GM23248 (cell line): ENCODE measurements at regions not wholly inside any gene's neighbourhood (a gene's known extent, or its start where the extent isn't known, plus 50 kb on each side); places are given as distances from the start of the nearest gene placed in this dataset.
"Not testable (repeated sequence)": the region's sequence is repeated elsewhere in the genome, so short reads cannot be mapped to it uniquely, and the experiment has no call there.

Experiments
- DNase-seq: peaks from one replicate; pipeline ENCODE4 v3.0.0-alpha.2; 2015
- H2AFZ ChIP-seq: fragments of 200-600 bp; sonication (generic); 2 replicates; pipeline ENCODE4 v1.6.1; 2016; ENCODE audit warnings: antibody characterized with exemption
- H3F3A ChIP-seq: fragments of 200-600 bp; sonication (generic); 2 replicates; pipeline ENCODE4 v1.6.1; 2016; ENCODE audit warnings: mild to moderate bottlenecking, antibody characterized with exemption, mixed run types; ENCODE audit not compliant: insufficient read depth
- H3K27ac ChIP-seq: fragments of 200-600 bp; sonication (generic); 2 replicates; pipeline ENCODE4 v1.5.1; 2016; ENCODE audit warnings: mild to moderate bottlenecking
- H3K27me3 ChIP-seq: fragments of 200-600 bp; sonication (generic); replicated peaks from 2 replicates; pipeline ENCODE4 v1.6.1; 2016; ENCODE audit warnings: mild to moderate bottlenecking; ENCODE audit not compliant: insufficient read depth
- H3K36me3 ChIP-seq: fragments of 200-600 bp; sonication (generic); 2 replicates; pipeline ENCODE4 v1.6.1; 2016; ENCODE audit warnings: low read depth, mild to moderate bottlenecking
- H3K4me1 ChIP-seq: fragments of 200-600 bp; sonication (generic); 2 replicates; pipeline ENCODE4 v1.6.1; 2016; ENCODE audit warnings: mild to moderate bottlenecking; ENCODE audit not compliant: insufficient read depth
- H3K4me2 ChIP-seq: fragments of 200-600 bp; sonication (generic); one replicate; pipeline ENCODE4 v1.6.1; 2016; ENCODE audit warnings: mild to moderate bottlenecking; ENCODE audit not compliant: unreplicated experiment
- H3K4me3 ChIP-seq: fragments of 200-600 bp; sonication (generic); 2 replicates; pipeline ENCODE4 v1.5.1; 2016; ENCODE audit warnings: mild to moderate bottlenecking
- H3K79me2 ChIP-seq: fragments of 200-600 bp; sonication (generic); 2 replicates; pipeline ENCODE4 v1.6.1; 2016; ENCODE audit warnings: mild to moderate bottlenecking; ENCODE audit not compliant: insufficient read depth
- H3K9ac ChIP-seq: fragments of 200-600 bp; sonication (generic); 2 replicates; pipeline ENCODE4 v1.6.1; 2016; ENCODE audit warnings: mild to moderate bottlenecking
- H3K9me2 ChIP-seq: fragments of 200-600 bp; sonication (generic); 2 replicates; pipeline ENCODE4 v1.6.1; 2016; ENCODE audit warnings: mixed run types, mild to moderate bottlenecking, moderate library complexity; ENCODE audit not compliant: insufficient read depth
- H3K9me3 ChIP-seq: fragments of 200-600 bp; sonication (generic); one replicate; pipeline ENCODE4 v1.6.1; 2017; ENCODE audit warnings: low read depth
- H4K20me1 ChIP-seq: fragments of 200-600 bp; sonication (generic); 2 replicates; pipeline ENCODE4 v1.6.0; 2016; ENCODE audit not compliant: insufficient read depth
- EZH2 ChIP-seq: fragments of 200-600 bp; sonication (generic); IDR thresholded peaks from 2 replicates; pipeline ENCODE4 v1.6.1; 2018; ENCODE audit warnings: antibody characterized with exemption, mild to moderate bottlenecking; ENCODE audit not compliant: insufficient read depth, poor library complexity, severe bottlenecking
- EZH2phosphoT487 ChIP-seq: fragments of 200-600 bp; sonication (generic); IDR thresholded peaks from 2 replicates; pipeline ENCODE4 v1.6.1; 2018; ENCODE audit warnings: antibody characterized with exemption, moderate library complexity, mild to moderate bottlenecking, low read depth; ENCODE audit not compliant: insufficient read depth
- WGBS, 2 experiments: methylation state at CpG; one replicate each; pipeline ENCODE4 v1.1.6; 2015 to 2017; ENCODE audit warnings: low lambda C conversion rate in 2 of 2, low coverage in 1 of 2; ENCODE audit errors: missing lambda C conversion rate in 2 of 2; 5-methylcytosine and 5-hydroxymethylcytosine counted together
- in situ Hi-C: fragments of 300-500 bp; cut with MboI; formaldehyde crosslinking; loops from 2 replicates; pipeline ENCODE4 v1.15.0; 2020

- in situ Hi-C loops = no loop called here
- no peak for DNase-seq
- WGBS, 2 experiments = 86 to 88% methylated on average over 10 of the region's 10 CpGs
Measured at GRCh38 chr15:99492716-99493115, 73.1 kb upstream of the MEF2A start.

GRCh38 chr15:99493461-99493860, 72.3 kb upstream of the MEF2A start:
- no peak for TF ChIP-seq EZH2
- TF ChIP-seq EZH2phosphoT487 = no peak
- Histone ChIP-seq H3K9me2 (no peaks in the 10 kb centered on the region), H3K79me2 (no peaks in the 10 kb centered on the region), H3K9ac (no peak overlapping the region), H2AFZ (no peak overlapping the region), H3K36me3 (no peaks in the 10 kb centered on the region), H3K9me3 (no peaks in the 10 kb centered on the region), H3K4me1 (no peaks in the 10 kb centered on the region), H3K27ac (no peak overlapping the region), H3K4me3 (no peak overlapping the region), H3F3A (no peaks in the 10 kb centered on the region), H4K20me1 (no peaks in the 10 kb centered on the region), H3K27me3 (no peaks in the 10 kb centered on the region), H3K4me2 (no peak overlapping the region)
- in situ Hi-C loops = no loop called here
- WGBS, 2 experiments = 74 to 80% methylated on average over 11 of the region's 11 CpGs
- no peak for DNase-seq

More at GRCh38 chr15:99492716-99493115, 73.1 kb upstream of the MEF2A start:
- H3K36me3 ChIP-seq = no peaks in the 10 kb centered on the region
- no peaks in the 10 kb centered on the region for H3K4me1 ChIP-seq
- no peak overlapping the region for H3K27ac ChIP-seq
- H3K9me2 ChIP-seq = no peaks in the 10 kb centered on the region
- no peak overlapping the region for H3K4me3 ChIP-seq
- no peaks in the 10 kb centered on the region for H3F3A ChIP-seq
- H3K9ac ChIP-seq = no peak overlapping the region
- no peak for TF ChIP-seq EZH2
- TF ChIP-seq EZH2phosphoT487 = no peak
- H4K20me1 ChIP-seq = no peaks in the 10 kb centered on the region
- H3K9me3 ChIP-seq = no peaks in the 10 kb centered on the region
- H3K27me3 ChIP-seq = no peaks in the 10 kb centered on the region
- no peak overlapping the region for H3K4me2 ChIP-seq
- H2AFZ ChIP-seq = no peak overlapping the region
- no peaks in the 10 kb centered on the region for H3K79me2 ChIP-seq

- WGBS, 2 experiments = 86 to 90% methylated on average over 37 to 40 of the region's 40 CpGs
- H3K27me3 ChIP-seq, H3K79me2 ChIP-seq, H3K4me2 ChIP-seq, H3K9me3 ChIP-seq, in situ Hi-C loops, H3K9ac ChIP-seq, H3K9me2 ChIP-seq, H2AFZ ChIP-seq, H4K20me1 ChIP-seq, H3K4me3 ChIP-seq, H3K27ac ChIP-seq, H3K4me1 ChIP-seq, H3K36me3 ChIP-seq, H3F3A ChIP-seq, DNase-seq: not testable (repeated sequence)
Measured at GRCh38 chr15:99494536-99495233, 71.1 kb upstream of the MEF2A start.

- H3K79me2 ChIP-seq = no peaks in the 10 kb centered on the region
- no peak overlapping the region for H3K4me2 ChIP-seq
- WGBS, 2 experiments = 66 to 69% methylated on average over 13 of the region's 13 CpGs
- DNase-seq = no peak
- no peak overlapping the region for H3K9ac ChIP-seq
- no peaks in the 10 kb centered on the region for H3K9me3 ChIP-seq
- H3K9me2 ChIP-seq = no peaks in the 10 kb centered on the region
- no peaks in the 10 kb centered on the region for H3K36me3 ChIP-seq
- H3K4me1 ChIP-seq = no peaks in the 10 kb centered on the region
- H3K27me3 ChIP-seq = no peaks in the 10 kb centered on the region
- H3F3A ChIP-seq = no peaks in the 10 kb centered on the region
- in situ Hi-C loops = no loop called here
- TF ChIP-seq EZH2 = no peak
- no peak for TF ChIP-seq EZH2phosphoT487
- H4K20me1 ChIP-seq = no peaks in the 10 kb centered on the region
- no peak overlapping the region for H3K27ac ChIP-seq
- H3K4me3 ChIP-seq = no peak overlapping the region
- no peak overlapping the region for H2AFZ ChIP-seq
Measured at GRCh38 chr15:99495430-99496301, 70.1 kb upstream of the MEF2A start.
